GM19397 (cell line): ENCODE measurements at regions not wholly inside any gene's neighbourhood (a gene's known extent, or its start where the extent isn't known, plus 50 kb on each side); places are given as distances from the start of the nearest gene placed in this dataset.

ENCODE experiments used
- ATAC-seq: cut with Tn5 transposase; IDR thresholded peaks from one replicate; pipeline ENCODE4 v1.9.1; 2021; ENCODE audit warnings: mild to moderate bottlenecking, moderate library complexity; ENCODE audit not compliant: unreplicated experiment

DNA sequence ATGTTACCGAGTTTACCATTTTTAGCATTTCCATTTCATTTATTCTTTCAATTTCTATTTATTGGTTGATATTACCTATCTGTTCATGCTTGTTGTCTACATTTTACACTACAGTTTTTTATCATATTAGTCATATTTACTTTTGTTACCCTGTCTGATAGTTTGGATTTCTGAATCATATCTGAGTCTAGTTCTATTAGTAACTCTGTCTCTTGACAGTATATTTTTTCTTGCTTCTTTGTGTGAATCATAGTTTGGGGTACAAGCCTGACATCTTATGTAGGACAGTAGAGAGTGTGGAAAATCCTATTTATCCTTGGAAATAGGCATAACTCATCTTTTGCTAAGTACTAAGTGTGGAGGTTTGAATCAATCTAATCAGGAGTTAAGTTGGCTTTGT is 263.9 kb upstream of the SESN3 start:
- ATAC-seq: no peak

DNA sequence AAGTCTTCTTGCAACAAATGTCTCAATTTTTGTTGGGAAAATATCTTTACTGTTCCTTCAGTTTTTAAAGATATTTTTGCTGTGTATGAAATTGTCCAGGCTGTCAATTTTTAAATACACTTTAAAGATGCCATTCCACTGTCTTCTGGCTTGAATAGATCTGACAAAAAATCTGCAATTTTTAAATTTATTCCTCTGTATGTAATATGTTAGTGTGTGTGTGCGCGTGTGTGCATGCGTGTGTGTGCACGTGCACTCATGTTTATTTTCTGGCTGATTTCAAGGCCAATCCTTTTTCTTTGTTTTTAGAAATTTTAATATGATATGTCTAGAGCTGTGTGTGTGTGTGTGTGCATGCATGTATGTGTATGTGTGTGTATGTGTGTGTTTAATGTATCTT is 263.2 kb upstream of the SESN3 start:
- no peak for ATAC-seq

DNA sequence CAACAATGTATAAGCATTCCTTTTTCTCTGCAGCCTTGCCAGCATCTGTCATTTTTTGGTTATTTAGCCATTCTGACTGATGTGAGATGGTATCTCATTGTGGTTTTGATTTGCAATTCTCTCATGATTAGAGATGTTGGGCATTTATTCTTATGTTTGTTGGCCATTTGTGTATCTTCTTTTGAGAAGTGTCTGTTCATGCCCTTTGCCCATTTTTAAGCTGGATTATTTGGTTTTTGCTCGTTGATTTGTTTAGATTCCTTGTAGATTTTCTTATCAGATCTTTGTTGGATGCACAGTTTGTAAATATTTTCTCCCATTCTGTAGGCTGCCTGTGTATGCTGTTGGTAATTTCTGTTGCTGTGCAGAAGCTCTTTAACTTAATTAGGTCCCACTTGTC is 259.6 kb upstream of the SESN3 start:
- ATAC-seq: no peak

DNA sequence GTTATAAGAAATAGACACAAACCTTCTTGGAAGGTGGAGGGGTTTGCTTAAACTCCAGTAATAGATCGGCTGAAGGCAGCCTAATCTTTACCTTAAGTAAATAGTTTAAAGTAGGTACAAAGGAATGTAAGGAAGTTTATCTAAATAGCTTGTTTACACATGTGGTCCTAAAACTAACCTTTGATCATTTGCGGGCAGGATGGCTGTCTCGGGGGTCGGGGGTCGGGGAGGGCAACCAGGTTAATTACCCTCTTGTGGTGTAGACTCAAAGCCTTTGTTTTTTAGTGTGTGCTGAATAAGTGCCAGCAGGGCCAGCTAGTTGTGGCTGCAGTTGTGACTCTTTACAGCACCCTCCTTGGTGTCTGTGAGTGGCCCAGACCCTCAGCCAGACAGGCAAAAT is 256.9 kb upstream of the SESN3 start:
- ATAC-seq: no peak

DNA sequence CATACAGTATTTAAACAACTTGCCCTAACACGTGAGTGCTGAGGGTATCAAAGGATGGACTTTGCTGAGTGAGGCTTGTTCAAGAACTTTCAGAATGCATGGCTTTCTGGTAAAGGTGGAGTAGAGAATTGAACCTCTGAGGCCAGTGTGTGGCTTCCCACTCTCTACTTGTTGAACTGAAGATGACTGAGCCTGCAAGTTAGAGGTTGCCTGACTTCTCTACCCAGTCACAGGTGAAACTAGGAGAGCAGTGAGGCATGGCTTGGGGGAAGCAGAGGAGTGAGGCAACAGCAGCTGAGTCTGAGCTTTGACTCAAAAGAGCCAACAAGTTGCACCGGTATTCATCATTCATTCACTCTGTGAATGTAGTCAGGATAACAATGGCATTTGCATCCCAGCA is 256.4 kb upstream of the SESN3 start:
- peak; percentile 99 for ATAC-seq

DNA sequence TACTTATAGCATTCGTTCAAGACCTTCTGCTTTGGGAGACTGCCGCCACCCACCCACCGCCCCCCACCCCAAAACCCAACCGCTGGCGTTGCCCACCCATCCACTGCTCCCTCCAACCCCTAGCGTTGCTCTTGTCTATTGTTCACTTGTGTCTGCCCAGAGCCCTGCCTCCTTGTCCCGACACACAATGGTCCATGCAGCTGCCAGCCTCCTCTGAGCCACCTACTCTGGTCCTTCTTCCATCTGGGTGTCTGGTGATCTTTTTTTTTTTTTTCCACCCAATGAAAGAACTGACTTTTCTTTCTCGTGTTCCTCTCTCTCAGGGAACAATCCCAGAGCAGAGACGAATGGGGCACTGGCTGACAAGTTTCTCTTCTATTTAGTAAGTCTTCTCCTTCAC is 256.0 kb upstream of the SESN3 start:
- ATAC-seq: no peak

DNA sequence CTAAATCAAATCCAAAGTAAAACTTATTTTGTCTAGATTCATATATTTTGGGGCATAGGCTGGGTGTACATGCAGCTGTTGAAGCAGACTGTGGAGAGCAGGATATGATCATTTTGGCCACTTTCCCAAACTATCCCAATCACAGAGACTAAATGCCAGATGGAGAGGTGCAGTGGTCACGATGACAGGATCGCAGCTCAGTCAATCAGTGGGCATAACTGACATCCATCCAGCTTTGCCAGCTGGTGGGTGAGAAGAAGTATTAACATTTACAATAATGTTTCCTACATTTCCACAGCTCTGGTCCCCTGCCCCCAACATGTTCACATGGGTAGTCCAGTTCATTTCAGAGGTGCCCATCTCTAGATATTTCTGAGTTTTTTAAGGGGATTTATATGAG is 255.5 kb upstream of the SESN3 start:
- ATAC-seq: no peak

DNA sequence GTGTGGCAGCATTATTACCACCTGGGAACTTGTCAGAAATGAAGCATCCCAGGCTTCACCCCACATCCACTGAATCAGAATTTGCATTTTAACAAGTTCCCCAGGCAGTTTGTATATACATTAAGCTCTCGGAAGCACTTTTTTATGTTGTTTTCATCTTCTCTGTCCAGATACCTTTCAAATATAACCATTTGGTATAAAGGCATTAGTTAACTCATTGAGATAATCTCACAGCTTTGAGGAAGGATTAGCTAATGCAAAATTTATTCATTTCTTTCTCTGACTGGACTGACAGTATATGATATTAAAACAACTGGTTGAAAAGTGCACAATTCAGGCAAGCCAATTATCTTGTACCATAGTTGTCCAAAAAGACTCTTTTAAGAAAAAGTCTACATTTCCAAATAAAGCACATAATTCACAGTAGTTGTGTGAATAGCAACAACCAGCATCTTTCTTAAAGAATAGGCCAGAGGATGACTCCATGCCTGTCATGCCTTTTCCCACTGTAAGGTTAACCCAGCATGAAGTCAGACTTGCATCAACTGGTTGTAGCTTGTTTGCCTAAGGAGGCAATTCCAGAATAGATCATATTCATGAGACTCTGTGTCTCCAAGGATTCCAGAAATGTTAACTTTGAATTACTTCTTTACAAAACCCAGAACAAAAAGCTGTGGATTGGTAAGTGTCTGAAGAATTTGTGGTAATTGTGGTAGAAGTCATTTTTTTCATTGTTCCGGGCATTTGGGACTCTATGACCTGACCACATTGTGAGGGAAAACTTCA is 254.3 kb upstream of the SESN3 start:
- no peak for ATAC-seq

DNA sequence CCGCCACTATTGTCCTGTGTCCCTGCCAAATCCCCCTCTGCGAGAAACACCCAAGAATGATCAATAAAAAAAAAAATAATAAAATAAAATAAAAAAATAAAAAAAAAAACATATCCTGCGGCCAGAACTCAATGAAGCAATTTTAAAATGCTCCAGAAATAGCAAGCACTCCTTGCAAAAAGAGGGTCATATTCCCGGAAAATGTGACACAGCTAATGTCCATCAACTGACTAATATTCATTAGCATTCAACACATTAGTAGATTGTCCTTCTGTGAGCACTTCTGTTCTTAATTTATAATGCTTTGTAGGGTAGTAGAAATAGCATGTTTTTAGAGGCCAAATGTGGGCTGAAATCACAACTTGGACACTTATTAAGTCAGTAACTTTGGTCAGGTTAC is 252.3 kb upstream of the SESN3 start:
- no peak for ATAC-seq

DNA sequence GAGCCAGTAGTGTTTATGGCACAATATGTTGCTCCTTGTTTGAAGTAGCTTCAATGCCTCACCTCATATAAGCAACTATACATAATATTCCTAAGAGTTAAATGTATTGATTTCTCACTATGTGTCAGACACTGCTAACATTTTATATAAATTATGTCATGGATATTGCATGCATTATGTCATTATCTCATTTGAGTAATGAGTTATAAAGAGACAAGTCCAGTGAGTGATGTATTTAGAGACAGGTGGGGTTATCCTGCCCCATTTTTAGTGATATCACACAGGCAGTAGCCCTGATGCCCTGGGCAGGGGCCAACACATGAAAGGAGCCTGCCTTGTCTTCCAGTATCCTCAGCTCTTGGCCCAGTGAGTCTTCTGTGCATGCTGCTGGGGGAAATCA is 247.0 kb upstream of the SESN3 start:
- ATAC-seq: no peak

DNA sequence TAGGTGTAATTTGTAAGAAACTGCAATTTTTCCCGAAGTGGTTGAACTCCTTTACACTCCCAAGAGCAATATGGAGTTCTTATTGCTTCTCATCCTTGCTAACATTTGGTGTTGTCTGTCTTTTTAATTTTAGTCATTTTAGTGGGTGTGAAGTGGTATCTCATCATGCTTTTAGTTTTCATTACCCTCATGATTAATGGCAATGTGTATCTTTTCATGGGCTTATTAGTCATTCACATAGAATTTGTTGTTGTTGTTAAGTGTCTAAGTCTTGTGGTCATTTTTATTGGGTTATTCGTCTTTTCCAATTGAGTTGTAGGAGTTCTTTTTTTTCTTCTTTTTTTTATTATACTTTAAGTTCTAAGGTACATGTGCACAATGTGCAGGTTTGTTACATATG is 238.3 kb upstream of the SESN3 start:
- no peak for ATAC-seq

DNA sequence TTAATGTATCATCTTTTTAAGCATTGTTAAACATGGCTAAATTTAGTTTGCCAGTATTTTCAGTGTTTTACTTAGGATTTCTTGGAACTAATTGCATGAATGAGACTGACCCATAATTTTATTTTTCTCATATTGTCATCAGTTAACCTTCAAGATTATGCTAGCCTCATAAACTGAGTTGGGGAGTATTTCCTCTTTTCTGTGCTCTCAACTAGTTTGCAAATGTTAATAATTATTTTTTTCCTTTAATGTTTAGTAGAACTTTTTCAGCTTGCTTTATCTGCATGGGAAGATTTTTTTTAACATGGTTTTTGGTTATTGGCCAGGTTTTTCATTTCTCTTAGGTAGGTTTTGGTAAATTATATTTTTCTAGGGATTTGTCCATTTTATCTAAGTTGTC is 235.4 kb upstream of the SESN3 start:
- no peak for ATAC-seq

DNA sequence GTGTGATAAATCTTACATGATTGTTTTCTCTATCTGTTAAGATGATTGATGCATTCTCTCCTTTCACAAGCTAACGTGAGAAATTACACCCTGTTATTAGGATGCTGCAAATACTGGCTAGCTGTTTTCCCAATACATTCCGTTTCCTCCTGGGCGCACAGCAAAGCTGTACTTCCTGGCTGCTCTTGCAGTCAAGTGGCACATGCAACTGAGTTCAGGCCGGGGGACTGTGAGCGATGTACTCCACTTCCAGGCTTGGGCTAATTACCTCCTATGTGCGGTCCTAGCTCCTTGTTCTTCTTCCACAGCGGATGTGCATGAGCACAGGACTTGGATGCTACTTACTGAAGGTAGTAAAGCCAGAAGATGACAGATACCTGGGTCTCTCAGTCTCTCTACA is 234.9 kb upstream of the SESN3 start:
- ATAC-seq: no peak

DNA sequence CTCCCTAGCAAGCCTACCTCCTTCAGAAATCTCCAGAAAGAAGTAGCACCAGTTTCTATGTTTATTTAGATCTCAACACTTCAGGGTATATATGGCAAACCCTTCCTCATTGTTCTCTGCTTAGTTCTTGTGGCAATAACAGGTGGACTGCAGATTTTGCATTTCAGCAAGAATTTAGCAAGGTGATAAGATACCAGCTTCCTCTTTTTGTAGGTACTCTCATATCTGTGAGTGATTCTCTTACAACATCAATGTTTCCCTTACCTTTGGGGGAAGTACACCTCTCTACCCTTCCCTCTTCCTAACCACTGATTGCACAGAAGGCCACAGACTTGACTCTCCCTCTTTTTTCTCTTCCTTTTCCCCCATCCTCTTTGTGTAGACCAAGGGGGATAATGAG is 230.9 kb upstream of the SESN3 start:
- ATAC-seq: peak; percentile 58

DNA sequence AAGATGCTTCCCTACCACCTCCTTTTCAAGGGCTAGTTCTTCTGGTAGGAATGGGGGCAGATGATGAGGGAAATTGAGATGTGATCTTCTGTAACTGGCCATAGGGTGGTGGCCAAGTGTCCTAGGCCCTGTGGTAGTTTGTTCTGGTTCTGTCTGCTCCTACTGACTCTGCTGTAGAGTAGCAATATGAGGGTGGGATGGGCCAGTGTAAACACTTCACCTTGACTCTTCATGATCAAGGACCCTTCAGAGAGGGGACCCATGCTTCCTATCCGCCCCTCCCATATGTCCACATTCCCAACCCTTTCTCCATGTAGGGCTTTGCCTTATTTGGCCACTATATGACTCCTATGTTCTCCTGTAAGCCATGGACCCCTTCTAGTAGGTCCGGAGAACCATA is 230.3 kb upstream of the SESN3 start:
- ATAC-seq: no peak

DNA sequence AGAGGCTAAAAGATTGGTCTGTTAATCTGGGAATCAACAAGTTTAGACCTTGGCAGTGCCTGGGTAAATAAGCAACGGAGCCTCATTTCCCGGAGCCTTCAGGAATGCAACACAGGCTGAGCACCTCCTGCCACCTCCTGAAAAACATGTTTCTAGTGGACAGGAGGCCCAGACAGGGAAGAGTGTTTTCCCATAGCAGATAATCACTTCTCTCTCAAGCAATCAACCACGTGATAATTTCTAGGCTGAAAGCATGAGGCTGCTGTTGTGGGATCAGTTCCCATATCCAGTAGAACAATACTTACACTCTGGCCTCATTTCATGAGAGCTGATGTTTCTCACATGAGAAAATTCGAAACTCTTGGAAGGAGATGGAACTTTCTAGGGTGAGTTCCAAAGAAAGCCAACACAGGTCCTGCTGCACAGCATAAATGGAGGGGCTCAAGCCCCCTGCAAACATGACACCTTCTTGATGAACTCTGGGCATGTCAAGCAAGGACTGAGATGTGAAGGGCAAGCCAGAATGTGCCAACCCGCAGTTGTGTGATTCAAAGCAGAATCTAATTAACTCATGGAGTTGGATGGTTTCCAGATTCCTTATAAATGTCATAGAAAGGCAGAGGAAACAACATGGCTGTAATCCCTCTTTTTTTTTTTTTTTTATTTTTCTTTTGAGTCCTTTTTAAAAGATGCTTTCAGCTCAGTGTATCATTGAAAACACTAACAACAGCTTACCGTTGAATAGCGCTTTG is 228.5 kb upstream of the SESN3 start:
- no peak for ATAC-seq

DNA sequence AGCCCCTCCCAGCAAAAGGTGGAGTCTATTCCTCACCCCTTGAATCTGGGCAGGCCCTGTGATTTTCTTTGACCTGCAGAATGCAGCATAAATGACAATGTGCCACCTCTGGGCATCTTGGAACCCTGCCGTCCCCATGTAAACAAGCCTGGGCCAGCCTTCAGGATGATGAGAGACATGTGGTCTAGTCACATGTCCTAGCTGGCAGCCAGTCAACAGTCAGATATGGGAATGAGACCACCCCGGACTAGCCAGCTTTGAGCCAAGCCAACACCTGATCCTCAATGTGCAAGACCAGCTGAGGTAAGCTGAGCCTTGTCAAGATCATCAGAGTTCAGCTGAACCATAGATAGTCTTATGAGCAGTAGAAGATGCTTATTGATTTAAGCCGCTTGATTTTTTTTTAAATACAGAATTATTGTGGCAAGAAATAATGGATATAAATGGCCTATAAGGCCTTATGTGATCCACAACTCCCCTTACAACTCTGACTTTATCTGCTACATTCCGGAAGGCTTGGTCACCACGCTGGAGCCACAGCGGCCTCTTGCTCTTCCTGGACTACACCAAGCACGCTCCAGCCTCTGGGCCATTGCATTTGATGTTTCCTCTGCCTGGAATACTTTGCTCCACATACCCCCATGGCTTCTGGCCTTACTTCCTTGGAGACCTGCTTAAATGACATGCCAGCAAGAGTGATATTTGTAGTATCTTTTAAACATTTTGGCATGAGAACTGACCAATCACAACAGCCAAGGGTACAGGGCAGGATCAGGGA is 225.9 kb upstream of the SESN3 start:
- no peak for ATAC-seq

DNA sequence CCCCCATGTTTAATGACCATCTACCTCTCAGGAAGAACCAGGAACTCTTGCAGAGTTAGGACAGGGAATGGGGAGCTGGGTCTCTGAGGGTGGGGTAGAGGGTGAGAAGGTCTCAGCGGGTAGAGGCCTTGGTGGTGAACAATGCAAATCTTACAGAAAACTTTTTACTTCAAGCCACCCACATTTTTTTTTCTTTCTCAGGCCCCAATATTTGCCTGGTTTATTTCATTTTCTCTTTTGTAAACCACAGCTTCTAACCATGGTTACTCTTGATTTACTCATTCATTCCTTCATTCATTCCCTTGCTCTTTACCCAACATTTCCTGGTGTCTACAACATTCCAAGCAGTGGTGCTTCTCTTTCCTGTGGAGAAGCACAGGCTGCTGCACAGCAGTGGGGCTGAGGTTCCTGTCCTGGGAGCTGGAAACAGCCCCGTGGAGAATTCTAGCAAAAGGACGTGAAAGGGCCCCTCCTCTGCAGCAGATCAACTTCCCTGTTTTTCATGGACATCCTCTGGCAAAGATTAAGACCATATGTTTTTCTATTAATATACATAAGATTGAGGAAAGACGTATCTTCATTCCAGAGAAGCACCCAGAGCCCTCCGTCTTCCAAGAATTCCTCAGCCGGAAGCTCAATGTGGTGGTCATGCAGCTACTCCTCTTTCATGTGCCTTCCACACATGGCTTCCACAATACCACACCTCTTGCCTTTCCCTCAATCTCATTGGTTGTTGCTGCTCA is 224.4 kb upstream of the SESN3 start:
- ATAC-seq: no peak

DNA sequence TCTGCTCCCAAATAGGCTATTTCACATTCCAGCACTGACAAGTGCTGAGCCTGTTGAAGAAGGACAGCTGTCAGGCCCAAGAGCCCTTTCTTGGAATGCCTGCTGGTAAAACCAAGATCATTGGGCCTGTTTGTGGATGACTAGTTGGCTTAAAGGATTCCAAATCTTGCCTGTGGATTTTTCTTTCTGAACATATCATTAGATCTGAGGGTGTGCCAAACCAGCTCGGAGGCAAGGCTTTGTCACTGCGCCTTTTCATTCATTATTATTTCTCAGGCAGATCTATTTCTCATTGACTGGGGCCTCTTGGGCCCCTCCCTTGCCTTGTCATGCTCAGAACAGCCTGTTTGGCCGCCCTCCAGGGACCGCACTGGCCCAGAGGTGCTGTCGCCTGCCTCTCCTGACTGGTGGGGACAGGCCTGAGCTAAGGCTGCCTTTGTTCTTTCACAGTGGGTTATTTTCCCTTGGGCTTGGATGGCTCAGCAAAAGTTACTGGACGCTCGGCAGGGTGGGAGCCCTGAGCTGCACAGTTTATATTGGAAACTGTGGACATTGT is 222.7 kb upstream of the SESN3 start:
- no peak for ATAC-seq

DNA sequence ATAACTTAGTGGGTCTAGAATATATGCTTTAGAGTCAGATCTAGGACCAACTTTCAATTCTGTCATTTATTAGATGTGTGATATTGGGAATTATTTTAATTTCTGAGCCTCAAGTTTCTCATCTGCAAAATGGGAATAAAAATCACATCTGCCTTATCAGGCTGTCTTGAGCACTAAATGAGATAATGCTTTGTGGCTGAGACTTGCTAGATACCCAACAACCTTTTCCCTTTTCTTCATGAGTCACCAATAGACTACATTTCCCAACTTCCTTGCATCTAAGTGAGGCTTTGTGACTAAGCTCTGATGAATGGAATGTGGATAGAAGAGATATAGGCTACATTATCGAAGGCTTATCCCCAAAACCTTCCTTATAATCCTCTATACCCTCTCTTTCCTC is 220.7 kb upstream of the SESN3 start:
- ATAC-seq: no peak

DNA sequence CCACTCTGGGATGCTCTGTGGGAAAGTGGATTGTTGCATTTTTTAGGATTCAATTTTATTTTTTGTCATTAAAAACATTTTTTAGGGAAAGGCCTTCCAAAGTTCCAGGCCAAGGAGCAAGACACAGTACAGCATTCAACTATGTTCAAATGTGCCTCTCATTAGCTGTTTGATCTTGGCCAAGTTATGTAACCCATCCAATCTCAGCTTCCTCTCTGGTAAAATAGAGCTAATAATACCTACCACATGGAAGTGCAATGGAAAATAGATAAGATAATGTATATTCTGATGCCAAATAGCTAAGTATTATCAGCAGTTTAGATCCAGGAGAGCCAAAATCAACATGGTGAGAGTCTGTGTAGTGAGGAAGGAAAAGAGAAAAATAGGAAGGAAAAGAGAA is 220.3 kb upstream of the SESN3 start:
- no peak for ATAC-seq
